Cardiac fibroblast (primary cell): ENCODE measurements at regions not wholly inside any gene's neighbourhood (a gene's known extent, or its start where the extent isn't known, plus 50 kb on each side); places are given as distances from the start of the nearest gene placed in this dataset.

Source experiments
- DNase-seq, 2 donors: peaks; one replicate each; pipeline versions ENCODE4 v3.0.0 to v3.0.0-alpha.2; 2010; ENCODE audit warnings: low read depth in 2 of 2
- H3K4me3 ChIP-seq, 2 donors: replicated peaks in 1 of 2; 1 replicate in 1 of 2; 2 replicates in 1 of 2; pipeline ENCODE4 v1.5.1; 2011; ENCODE audit warnings: low read depth in 2 of 2, low read length in 2 of 2, mild to moderate bottlenecking in 2 of 2, moderate library complexity in 1 of 2
- TF ChIP-seq, protein P1 (sequence below): IDR thresholded peaks from one replicate; pipeline ENCODE4 v1.5.1; 2011; ENCODE audit warnings: low read depth, mild to moderate bottlenecking, low read length, inconsistent platforms

DNA sequence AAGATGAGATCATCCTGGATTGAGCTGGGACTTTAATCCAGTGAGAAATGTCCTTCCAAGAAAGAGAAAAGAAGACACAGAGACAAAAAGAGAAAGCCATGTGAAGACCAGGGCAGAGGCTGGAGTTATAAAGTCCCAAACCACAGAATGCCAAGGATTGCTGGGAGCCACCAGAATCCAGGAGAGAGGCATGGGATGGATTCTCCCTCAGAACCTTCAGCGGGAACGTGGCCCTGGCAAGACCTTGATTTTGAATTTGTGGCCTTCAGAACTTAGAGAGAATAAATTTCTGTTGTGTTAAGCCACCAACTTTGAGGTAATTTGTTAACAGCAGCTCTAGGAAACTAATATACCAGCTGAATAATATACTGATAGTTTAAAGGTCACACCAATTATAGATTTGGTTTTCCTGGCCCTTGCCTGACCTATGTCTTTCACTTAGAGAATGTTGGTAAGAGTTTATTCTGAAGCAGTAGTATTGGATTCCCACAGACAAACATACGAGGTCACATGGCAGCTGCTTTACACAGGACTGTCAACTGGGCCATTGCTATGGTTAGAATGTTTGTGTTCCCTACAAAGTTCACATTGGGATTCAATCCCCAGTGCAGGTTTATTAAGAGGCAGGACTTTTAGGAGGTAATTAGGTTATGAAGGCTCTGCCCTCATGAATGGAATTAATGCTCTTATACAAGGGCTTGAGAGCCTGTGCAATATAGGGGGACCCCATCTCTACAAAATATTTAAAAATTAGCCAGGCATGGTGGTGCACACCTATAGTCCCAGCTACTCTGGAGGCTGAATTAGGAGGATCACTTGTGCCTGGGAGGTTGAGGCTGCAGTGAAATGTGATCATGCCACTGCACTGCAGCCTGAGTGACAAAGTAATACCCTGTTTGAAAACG lies 156.5 kb upstream of the EEA1 start:
- no peak for DNase-seq
- H3K4me3 ChIP-seq, result no peak overlapping the region
- TF ChIP-seq, protein P1, sequence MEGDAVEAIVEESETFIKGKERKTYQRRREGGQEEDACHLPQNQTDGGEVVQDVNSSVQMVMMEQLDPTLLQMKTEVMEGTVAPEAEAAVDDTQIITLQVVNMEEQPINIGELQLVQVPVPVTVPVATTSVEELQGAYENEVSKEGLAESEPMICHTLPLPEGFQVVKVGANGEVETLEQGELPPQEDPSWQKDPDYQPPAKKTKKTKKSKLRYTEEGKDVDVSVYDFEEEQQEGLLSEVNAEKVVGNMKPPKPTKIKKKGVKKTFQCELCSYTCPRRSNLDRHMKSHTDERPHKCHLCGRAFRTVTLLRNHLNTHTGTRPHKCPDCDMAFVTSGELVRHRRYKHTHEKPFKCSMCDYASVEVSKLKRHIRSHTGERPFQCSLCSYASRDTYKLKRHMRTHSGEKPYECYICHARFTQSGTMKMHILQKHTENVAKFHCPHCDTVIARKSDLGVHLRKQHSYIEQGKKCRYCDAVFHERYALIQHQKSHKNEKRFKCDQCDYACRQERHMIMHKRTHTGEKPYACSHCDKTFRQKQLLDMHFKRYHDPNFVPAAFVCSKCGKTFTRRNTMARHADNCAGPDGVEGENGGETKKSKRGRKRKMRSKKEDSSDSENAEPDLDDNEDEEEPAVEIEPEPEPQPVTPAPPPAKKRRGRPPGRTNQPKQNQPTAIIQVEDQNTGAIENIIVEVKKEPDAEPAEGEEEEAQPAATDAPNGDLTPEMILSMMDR, result no peak

DNA sequence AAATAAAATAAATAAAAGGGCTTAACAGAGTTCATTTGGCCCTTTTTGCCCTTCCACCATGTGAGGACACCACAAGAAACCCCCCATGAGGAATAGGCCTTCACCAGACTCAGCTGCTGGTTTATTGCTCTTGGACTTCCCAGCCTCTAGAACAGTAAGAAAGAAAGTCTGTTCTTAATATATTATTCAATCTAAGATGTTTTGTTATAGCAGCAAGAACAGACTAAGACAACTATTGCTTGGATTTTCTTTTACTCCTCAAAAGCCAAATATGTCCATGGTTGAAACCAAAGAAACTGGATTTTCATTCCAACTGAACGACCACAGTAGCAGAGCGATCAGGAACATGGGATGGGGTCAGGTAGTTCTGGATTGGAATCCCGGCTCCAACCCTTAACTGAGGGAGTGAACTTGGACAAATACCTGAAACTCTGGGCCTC lies 157.2 kb upstream of the EEA1 start:
- TF ChIP-seq, protein P1, result no peak
- no peak for DNase-seq
- H3K4me3 ChIP-seq, result no peak overlapping the region

GRCh38 chr12:93087840-93088610 lies 158.9 kb upstream of the EEA1 start:
- TF ChIP-seq, protein P1, result no peak
- no peak overlapping the region for H3K4me3 ChIP-seq
- DNase-seq, result no peak

DNA sequence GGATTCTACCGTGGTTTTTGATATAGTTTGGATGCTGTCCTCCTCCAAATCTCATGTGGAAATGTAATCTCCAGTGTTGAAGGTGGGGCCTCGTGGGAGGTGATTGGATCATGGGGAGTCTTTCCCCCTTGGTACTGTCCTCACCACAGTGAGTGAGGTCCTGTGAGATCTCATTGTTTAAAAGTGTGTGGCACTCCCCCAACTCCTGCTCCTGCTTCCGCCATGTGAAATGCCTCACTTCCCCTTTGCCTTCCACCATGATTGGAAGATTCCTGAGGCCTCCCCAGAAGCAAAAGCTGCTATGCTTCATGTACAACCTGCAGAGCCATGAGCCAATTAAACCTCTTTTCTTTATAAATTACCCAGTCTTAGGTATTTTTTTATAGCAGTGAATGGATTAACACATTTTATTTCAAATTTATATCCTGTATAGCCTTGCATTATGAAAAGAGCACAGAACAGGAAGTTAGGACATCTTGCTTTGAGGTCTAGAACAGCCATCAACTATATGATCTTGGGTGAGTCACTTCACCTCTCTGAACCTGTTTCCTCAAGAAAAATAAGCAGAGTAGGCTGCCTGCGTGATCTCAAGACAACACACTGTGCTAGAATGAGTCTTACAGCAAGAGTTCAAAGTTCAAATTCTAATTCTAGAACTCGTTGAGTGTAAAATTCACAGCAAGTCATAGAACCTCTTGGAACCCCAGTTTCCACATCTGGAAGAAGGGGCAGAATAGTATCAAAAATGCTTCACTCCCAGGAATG lies 160.9 kb upstream of the EEA1 start:
- TF ChIP-seq, protein P1, result no peak
- no peak overlapping the region for H3K4me3 ChIP-seq
- peak; percentile 65 to 92 for DNase-seq

GRCh38 chr12:93090731-93091172 lies 161.7 kb upstream of the EEA1 start:
- no peak overlapping the region for H3K4me3 ChIP-seq
- peak; percentile 48 to 89 for DNase-seq
- TF ChIP-seq, protein P1, result no peak

GRCh38 chr12:93091886-93092648 lies 163.0 kb upstream of the EEA1 start:
- no peak overlapping the region for H3K4me3 ChIP-seq
- TF ChIP-seq, protein P1, result no peak
- no peak for DNase-seq
